ENCODE measurements at regions not wholly inside any gene's neighbourhood (a gene's known extent, or its start where the extent isn't known, plus 50 kb on each side); places are given as distances from the start of the nearest gene placed in this dataset.

- no peak for TF ChIP-seq CTCF (IDR thresholded peaks at IDR 0.05; ENCODE audit: low read depth, low read length, poor library complexity, severe bottlenecking)
- TF ChIP-seq EZH2phosphoT487 (IDR thresholded peaks at IDR 0.05; ENCODE audit: borderline replicate concordance, low read length), result no peak
These were observed 67.6 kb upstream of the ZNF536 start for GRCh38 chr19:30304540-30304939.

Data from DOHH2 (cell line).